AG09319 (cell line): ENCODE measurements at regions not wholly inside any gene's neighbourhood (a gene's known extent, or its start where the extent isn't known, plus 50 kb on each side); places are given as distances from the start of the nearest gene placed in this dataset.

Source experiments
- DNase-seq: peaks from one replicate; pipeline ENCODE4 v3.0.0-alpha.2; 2010; ENCODE audit warnings: low read depth; ENCODE audit errors: extremely low read depth
- CTCF ChIP-seq: IDR thresholded peaks from 2 replicates; pipeline ENCODE4 v1.5.1; 2011; ENCODE audit warnings: low read depth, mild to moderate bottlenecking, inconsistent platforms, low read length, moderate library complexity

- TF ChIP-seq CTCF: no peak
- no peak for DNase-seq
Measured at GRCh38 chr9:73497796-73498195, 346.1 kb downstream of the ANXA1 start.

GRCh38 chr9:73515216-73515615, 363.6 kb downstream of the ANXA1 start:
- no peak for DNase-seq
- no peak for TF ChIP-seq CTCF

DNA sequence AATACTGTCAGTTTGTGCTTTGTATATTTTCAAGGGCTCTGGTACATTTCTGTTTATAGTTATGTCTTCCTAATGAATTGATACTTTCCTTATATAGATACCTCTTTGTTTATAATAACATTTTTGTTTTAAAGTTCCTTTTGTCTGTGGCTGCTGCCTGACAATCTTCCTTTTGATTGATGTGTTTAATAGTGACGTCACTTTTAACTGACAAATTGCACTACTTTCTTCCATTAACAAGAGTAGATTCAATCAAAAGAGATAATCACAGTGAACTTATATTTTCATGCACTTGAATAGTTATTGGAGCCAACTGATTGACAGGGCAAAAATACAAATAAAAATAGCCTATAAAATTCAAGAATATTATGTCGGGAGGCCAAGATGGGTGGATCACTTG, 371.7 kb downstream of the ANXA1 start:
- DNase-seq: no peak

DNA sequence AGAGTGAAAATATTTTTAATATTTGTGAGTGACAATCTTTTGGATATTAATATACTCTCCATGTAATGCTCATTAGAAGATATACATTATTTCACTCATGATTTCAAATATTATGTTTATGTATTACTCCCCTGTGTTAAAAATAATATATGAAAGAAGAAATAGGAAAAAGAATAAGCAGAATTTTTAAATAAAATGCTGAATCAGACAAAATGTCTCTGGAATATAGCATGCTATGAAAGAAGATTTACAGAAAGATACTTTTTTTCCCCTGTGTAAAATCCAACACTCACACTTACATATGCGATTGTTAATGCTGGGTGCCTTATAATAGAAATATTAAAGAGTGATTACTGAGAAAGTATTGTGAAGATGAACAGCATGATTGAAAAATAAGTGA, 373.7 kb downstream of the ANXA1 start:
- no peak for TF ChIP-seq CTCF
- no peak for DNase-seq

More for the DNA sequence above, 371.7 kb downstream of the ANXA1 start:
- no peak for TF ChIP-seq CTCF

DNA sequence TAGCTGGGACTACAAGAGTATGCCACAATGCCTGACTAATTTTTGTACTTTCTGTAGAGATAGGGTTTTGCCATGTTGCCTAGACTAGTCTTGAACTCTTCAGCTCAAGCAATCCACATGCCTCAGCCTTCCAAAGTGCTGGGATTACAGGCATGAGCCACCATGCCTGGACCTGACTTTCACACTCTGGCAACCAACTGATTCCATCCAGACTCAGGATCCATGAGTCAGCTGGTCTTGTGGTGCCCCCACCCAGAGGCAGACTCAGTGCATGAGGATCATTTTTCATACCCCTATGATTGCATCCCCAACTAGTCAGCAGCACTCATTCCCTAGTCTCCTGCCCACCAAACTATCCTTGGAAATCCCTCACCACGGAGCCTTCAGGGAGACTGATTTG, 375.9 kb downstream of the ANXA1 start:
- DNase-seq: no peak
- no peak for TF ChIP-seq CTCF

GRCh38 chr9:73528926-73529325, 377.3 kb downstream of the ANXA1 start:
- no peak for TF ChIP-seq CTCF
- DNase-seq: no peak

DNA sequence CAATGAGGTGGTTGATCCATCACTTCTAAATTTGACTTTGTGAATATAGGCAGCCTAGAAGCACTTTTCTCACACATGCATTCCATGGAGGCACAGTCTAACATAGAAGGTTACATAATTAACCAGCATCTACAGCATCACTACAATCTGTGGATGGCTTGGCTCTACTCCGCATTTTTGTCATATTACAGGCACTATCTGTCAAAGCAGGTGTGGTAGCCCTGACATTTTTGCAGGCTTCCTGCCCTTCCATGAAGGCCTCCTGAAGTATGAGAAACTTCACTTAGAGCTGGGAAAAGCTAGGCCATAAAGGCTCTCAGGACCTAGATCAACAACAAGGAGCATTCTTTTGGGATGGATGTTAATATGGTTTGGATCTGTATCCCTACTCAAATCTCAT, 378.0 kb downstream of the ANXA1 start:
- TF ChIP-seq CTCF: no peak
- no peak for DNase-seq
